Epithelial cell of proximal tubule (primary cell): ENCODE measurements at regions not wholly inside any gene's neighbourhood (a gene's known extent, or its start where the extent isn't known, plus 50 kb on each side); places are given as distances from the start of the nearest gene placed in this dataset.
"Not testable (repeated sequence)": the region's sequence is repeated elsewhere in the genome, so short reads cannot be mapped to it uniquely, and the experiment has no call there.

ENCODE experiments used
- DNase-seq: peaks from one replicate; pipeline ENCODE4 v3.0.0-alpha.2; 2011; ENCODE audit warnings: low read depth
- H3K4me3 ChIP-seq: 2 replicates; pipeline ENCODE4 v1.5.1; 2011; ENCODE audit warnings: low read depth, mild to moderate bottlenecking, low read length
- CTCF ChIP-seq: conservative IDR thresholded peaks from 2 replicates; pipeline ENCODE4 v1.5.1; 2012; ENCODE audit warnings: low read depth, mild to moderate bottlenecking, low read length

GRCh38 chr6:15894973-15895725, 232.3 kb upstream of the DTNBP1 start:
- no peak for DNase-seq
- TF ChIP-seq CTCF = no peak
- H3K4me3 ChIP-seq = no peak overlapping the region

GRCh38 chr6:15893556-15894253, 230.9 kb upstream of the DTNBP1 start:
- no peak for DNase-seq
- H3K4me3 ChIP-seq = no peak overlapping the region
- TF ChIP-seq CTCF = peak; percentile 64

- DNase-seq = no peak
- H3K4me3 ChIP-seq = no peak overlapping the region
- TF ChIP-seq CTCF = no peak
Measured at GRCh38 chr6:15892369-15892768, 229.5 kb upstream of the DTNBP1 start.

GRCh38 chr6:15888798-15889772, 226.3 kb upstream of the DTNBP1 start:
- TF ChIP-seq CTCF = no peak
- DNase-seq = no peak
- no peak overlapping the region for H3K4me3 ChIP-seq

- H3K4me3 ChIP-seq = no peak overlapping the region
- no peak for DNase-seq
- TF ChIP-seq CTCF = no peak
Measured at GRCh38 chr6:15887491-15888461, 224.9 kb upstream of the DTNBP1 start.

GRCh38 chr6:15885624-15886023, 222.8 kb upstream of the DTNBP1 start:
- TF ChIP-seq CTCF = no peak
- no peak for DNase-seq
- H3K4me3 ChIP-seq = no peak overlapping the region

- DNase-seq, H3K4me3 ChIP-seq: not testable (repeated sequence)
Measured at GRCh38 chr6:15883593-15883992, 220.8 kb upstream of the DTNBP1 start.
